Osteocyte (in vitro differentiated cells): ENCODE measurements at regions not wholly inside any gene's neighbourhood (a gene's known extent, or its start where the extent isn't known, plus 50 kb on each side); places are given as distances from the start of the nearest gene placed in this dataset.

Source experiments
- DNase-seq: peaks from one replicate; pipeline ENCODE4 v3.0.0; 2021; ENCODE audit warnings: mixed read lengths; ENCODE audit not compliant: unreplicated experiment; ENCODE audit errors: extremely low spot score
- H3K27ac Mint-ChIP-seq: one replicate; pipeline ENCODE4 v1.8.0; 2021; ENCODE audit warnings: mild to moderate bottlenecking, mixed read lengths; ENCODE audit not compliant: unreplicated experiment
- H3K27me3 Mint-ChIP-seq: one replicate; pipeline ENCODE4 v1.8.0; 2021; ENCODE audit warnings: mixed read lengths; ENCODE audit not compliant: unreplicated experiment
- H3K36me3 Mint-ChIP-seq: one replicate; pipeline ENCODE4 v1.8.0; 2021; ENCODE audit warnings: mixed read lengths; ENCODE audit not compliant: unreplicated experiment
- H3K4me1 Mint-ChIP-seq: one replicate; pipeline ENCODE4 v1.8.0; 2021; ENCODE audit warnings: mixed read lengths; ENCODE audit not compliant: unreplicated experiment
- H3K4me3 Mint-ChIP-seq: one replicate; pipeline ENCODE4 v1.8.0; 2021; ENCODE audit warnings: mild to moderate bottlenecking, moderate library complexity, mixed read lengths; ENCODE audit not compliant: unreplicated experiment
- H3K9me3 Mint-ChIP-seq: one replicate; pipeline ENCODE4 v1.8.0; 2021; ENCODE audit warnings: mixed read lengths; ENCODE audit not compliant: unreplicated experiment
- CTCF ChIP-seq: fragments of 200-600 bp; sonication (generic); IDR thresholded peaks from 2 replicates; pipeline ENCODE4 v1.5.0; 2021; ENCODE audit warnings: antibody characterized with exemption, mild to moderate bottlenecking, moderate library complexity

- no peak overlapping the region for H3K27ac Mint-ChIP-seq
- no peak for TF ChIP-seq CTCF
- H3K36me3 Mint-ChIP-seq: no peaks in the 10 kb centered on the region
- DNase-seq: no peak
- H3K27me3 Mint-ChIP-seq: peaks cover 25% of the 10 kb centered on the region
- no peak overlapping the region for H3K4me3 Mint-ChIP-seq
- H3K4me1 Mint-ChIP-seq: no peaks in the 10 kb centered on the region
- H3K9me3 Mint-ChIP-seq: no peaks in the 10 kb centered on the region
Observed at GRCh38 chr20:54405540-54405939, 69.9 kb upstream of the DOK5 start.

GRCh38 chr20:54407459-54407858, 67.9 kb upstream of the DOK5 start:
- TF ChIP-seq CTCF: no peak
- Mint-ChIP-seq H3K4me3 (no peak overlapping the region), H3K27me3 (peaks cover 33% of the 10 kb centered on the region), H3K27ac (no peak overlapping the region), H3K36me3 (no peaks in the 10 kb centered on the region), H3K9me3 (no peaks in the 10 kb centered on the region), H3K4me1 (no peaks in the 10 kb centered on the region)
- DNase-seq: no peak

- DNase-seq: no peak
- Mint-ChIP-seq H3K27me3 (peaks cover 26% of the 10 kb centered on the region), H3K4me3 (no peak overlapping the region), H3K4me1 (no peaks in the 10 kb centered on the region), H3K9me3 (no peaks in the 10 kb centered on the region), H3K36me3 (no peaks in the 10 kb centered on the region), H3K27ac (no peak overlapping the region)
- no peak for TF ChIP-seq CTCF
Observed at GRCh38 chr20:54415967-54416366, 59.4 kb upstream of the DOK5 start.

- no peaks in the 10 kb centered on the region for H3K9me3 Mint-ChIP-seq
- H3K27me3 Mint-ChIP-seq: peaks cover 26% of the 10 kb centered on the region
- TF ChIP-seq CTCF: no peak
- no peaks in the 10 kb centered on the region for H3K36me3 Mint-ChIP-seq
- no peak overlapping the region for H3K27ac Mint-ChIP-seq
- no peak for DNase-seq
- no peak overlapping the region for H3K4me3 Mint-ChIP-seq
- H3K4me1 Mint-ChIP-seq: no peaks in the 10 kb centered on the region
Observed at GRCh38 chr20:54416770-54417169, 58.6 kb upstream of the DOK5 start.

GRCh38 chr20:54419531-54419930, 55.9 kb upstream of the DOK5 start:
- Mint-ChIP-seq H3K4me3 (no peak overlapping the region), H3K36me3 (no peaks in the 10 kb centered on the region), H3K9me3 (peaks cover 10% of the 10 kb centered on the region), H3K27ac (no peak overlapping the region), H3K4me1 (no peaks in the 10 kb centered on the region), H3K27me3 (peaks cover 15% of the 10 kb centered on the region)
- TF ChIP-seq CTCF: no peak
- DNase-seq: no peak
